Embryonic facial prominence (tissue), 1 donor: ENCODE measurements at regions not wholly inside any gene's neighbourhood (a gene's known extent, or its start where the extent isn't known, plus 50 kb on each side); places are given as distances from the start of the nearest gene placed in this dataset.

Source experiments
- DNase-seq: peaks from one replicate; pipeline ENCODE4 v3.0.0-alpha.2; 2016; ENCODE audit errors: extremely low spot score

DNA sequence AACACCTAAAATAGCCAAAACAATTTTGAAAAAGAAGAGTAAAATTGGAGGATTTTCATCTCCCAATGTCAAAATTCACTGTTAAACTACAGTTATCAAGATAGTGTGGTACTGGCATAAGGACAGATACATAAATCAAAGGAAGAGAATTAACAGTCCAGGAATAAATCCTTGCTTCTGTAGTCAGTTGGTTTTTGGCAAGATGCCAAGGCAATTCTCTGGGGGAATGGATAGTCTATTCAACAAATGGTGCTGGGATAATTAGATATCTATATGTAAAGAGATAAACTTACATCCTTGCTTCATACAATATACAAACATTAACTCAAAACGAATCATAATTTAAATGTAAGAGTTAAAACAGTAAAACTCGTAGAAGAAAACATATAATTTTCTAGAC lies 57.9 kb upstream of the SELENOK start:
- no peak for DNase-seq

DNA sequence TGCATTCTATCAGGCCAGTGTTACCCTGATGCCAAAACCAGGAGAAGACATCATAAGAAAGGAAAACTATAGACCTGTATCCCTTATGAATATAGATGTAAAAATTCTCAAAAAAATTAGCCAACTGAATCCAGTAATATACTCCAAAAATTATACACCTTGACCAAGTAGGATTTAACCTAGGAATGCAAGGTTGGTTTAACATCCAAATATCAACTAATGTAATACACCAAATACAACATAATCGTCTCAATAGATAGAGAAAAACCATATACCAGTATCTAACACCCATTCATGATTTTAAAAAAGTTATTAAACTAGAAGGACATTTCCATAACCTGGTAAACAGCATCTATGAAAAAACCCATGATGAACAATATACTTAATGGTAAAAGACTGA lies 56.5 kb upstream of the SELENOK start:
- no peak for DNase-seq

DNA sequence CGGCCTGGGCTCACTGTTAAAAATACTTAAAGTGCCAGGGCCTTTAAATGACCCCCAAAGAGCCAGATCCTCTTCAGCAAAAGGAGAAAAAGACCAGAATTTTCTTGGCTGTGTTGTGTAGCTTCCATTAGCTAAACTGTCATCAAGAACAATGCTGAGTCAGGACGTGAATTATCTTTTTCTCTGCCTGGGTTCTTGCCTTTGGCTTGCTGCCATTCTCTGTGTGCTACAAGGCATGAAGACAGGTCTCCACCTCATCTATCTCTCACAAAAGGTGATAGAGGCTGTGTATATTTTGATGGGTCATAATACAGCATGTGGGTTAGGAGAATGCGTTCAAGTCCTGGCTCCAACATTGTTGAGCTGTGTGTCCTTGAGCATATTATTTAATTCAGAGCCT lies 52.4 kb upstream of the SELENOK start:
- no peak for DNase-seq

DNA sequence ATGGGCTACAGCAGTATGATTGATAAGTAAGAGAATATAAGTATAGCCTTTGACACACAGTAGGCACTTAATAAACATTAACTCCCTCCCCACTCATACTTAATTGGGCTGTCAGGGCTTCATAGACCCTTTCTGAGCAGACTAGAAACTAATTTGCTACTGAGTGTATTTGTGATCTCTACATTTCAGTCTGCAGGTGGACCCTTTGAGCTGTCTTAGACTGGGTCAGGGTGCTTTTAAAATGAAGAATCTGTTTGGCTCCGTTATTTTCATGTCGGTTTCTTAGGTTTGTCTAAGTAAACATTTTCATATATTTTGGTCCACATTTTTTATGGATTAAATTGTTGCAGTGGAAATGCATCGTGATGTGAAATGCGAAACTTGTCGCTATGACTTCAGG lies 50.3 kb upstream of the SELENOK start:
- DNase-seq: peak; percentile 42
